ENCODE measurements at regions not wholly inside any gene's neighbourhood (a gene's known extent, or its start where the extent isn't known, plus 50 kb on each side); places are given as distances from the start of the nearest gene placed in this dataset.

DNA sequence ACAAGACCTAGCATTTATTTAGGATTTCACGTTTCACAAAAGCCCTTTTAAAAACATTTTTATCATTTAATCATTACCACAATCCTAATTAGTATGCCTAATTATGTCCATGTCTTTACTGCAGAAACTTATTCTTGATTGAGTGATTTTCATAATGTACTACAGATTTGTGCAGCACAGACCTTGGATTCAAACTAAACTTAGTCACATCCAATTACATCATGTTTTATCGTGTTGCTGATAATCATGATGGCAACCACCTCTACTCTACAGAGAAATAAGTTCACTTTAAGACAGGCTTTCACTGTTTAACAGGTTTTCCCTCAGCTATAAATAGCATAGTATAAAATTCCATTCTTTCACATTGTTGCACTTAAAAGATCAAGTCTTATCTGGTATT, 240.9 kb upstream of the RFC3 start:
- H3K9me3 ChIP-seq (replicated peaks) = no peaks in the 10 kb centered on the region
- no peak for DNase-seq
- H3K4me3 ChIP-seq = no peak overlapping the region
- no peak overlapping the region for H3K27ac ChIP-seq (replicated peaks)
- no peaks in the 10 kb centered on the region for H3K36me3 ChIP-seq
- intact Hi-C loops (cut with micrococcal nuclease) = no loop called here
- H3K4me1 ChIP-seq = peaks cover 13% of the 10 kb centered on the region
- no peaks in the 10 kb centered on the region for H3K27me3 ChIP-seq (ENCODE audit: low read depth)
- TF ChIP-seq, protein P1, sequence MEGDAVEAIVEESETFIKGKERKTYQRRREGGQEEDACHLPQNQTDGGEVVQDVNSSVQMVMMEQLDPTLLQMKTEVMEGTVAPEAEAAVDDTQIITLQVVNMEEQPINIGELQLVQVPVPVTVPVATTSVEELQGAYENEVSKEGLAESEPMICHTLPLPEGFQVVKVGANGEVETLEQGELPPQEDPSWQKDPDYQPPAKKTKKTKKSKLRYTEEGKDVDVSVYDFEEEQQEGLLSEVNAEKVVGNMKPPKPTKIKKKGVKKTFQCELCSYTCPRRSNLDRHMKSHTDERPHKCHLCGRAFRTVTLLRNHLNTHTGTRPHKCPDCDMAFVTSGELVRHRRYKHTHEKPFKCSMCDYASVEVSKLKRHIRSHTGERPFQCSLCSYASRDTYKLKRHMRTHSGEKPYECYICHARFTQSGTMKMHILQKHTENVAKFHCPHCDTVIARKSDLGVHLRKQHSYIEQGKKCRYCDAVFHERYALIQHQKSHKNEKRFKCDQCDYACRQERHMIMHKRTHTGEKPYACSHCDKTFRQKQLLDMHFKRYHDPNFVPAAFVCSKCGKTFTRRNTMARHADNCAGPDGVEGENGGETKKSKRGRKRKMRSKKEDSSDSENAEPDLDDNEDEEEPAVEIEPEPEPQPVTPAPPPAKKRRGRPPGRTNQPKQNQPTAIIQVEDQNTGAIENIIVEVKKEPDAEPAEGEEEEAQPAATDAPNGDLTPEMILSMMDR (IDR thresholded peaks at IDR 0.05; ENCODE audit: borderline replicate concordance) = no peak

DNA sequence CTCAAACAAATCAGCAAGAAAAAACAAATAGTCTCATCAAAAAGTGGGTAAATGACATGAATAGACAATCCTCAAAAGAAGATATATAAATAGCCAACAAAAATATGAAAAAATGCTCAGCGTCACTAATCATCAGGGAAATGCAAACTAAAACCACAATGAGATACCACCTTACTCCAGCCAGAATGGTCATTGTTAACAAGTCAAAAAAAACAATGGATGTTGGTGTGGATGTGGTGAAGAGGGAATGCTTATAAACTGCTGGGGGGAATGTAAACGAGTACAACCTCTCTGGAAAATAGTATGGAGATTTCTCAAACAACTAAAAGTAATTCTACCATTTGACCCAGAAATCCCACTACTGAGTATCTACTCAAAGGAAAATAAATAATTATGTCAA, 239.2 kb upstream of the RFC3 start:
- no peaks in the 10 kb centered on the region for H3K9me3 ChIP-seq (replicated peaks)
- TF ChIP-seq, protein P1 (IDR thresholded peaks at IDR 0.05; ENCODE audit: borderline replicate concordance) = no peak
- no peaks in the 10 kb centered on the region for H3K27me3 ChIP-seq (ENCODE audit: low read depth)
- H3K4me1 ChIP-seq = peaks cover 13% of the 10 kb centered on the region
- H3K4me3 ChIP-seq = no peak overlapping the region
- intact Hi-C loops (cut with micrococcal nuclease) = no loop called here
- H3K36me3 ChIP-seq = no peaks in the 10 kb centered on the region
- no peak for DNase-seq
- H3K27ac ChIP-seq (replicated peaks) = no peak overlapping the region

DNA sequence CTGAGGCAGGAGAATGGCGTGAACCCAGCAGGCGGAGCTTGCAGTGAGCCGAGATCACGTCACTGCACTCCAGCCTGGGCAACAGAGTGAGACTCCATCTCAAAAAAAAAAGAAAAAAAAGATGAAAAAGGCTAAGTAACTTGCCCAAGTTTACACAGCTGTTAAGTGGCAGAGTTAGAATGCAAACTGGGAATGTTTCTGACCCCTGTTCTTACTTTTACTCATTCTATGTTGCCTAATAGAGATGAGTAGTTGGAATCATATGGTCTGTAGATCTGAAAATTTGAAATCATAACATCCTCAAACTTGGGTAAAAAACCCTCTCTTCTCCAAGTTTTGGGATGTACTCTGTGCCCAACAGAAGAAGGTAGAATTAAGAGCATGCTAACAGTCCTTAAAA, 235.8 kb upstream of the RFC3 start:
- no peak for DNase-seq
- intact Hi-C loops (cut with micrococcal nuclease) = no loop called here
- Histone ChIP-seq H3K36me3 (no peaks in the 10 kb centered on the region), H3K27me3 (ENCODE audit: low read depth) (no peaks in the 10 kb centered on the region), H3K9me3 (replicated peaks) (no peaks in the 10 kb centered on the region), H3K4me3 (no peak overlapping the region), H3K4me1 (peaks cover 5% of the 10 kb centered on the region), H3K27ac (replicated peaks) (no peak overlapping the region)
- TF ChIP-seq, protein P1 (IDR thresholded peaks at IDR 0.05; ENCODE audit: borderline replicate concordance) = no peak

DNA sequence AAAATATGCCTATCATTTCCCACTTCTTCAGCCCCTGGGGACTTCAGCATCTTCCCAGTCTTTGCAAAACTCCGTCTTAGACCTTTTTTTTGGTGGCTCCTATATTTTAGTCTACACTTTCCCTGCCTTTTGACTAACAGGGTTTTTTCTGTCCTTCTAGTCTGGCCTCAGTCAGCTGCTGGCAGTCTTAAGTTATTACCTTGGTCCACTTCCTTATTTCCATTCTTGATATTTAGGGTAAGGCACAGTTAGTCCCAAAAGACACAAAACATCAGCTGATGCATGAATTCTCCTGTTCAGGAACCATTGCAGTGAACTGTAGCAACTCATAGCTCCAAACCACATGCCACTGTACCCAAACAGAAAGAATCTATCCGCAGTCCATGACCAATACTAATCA, 234.6 kb upstream of the RFC3 start:
- H3K27ac ChIP-seq (replicated peaks) = no peak overlapping the region
- TF ChIP-seq, protein P1 (IDR thresholded peaks at IDR 0.05; ENCODE audit: borderline replicate concordance) = no peak

DNA sequence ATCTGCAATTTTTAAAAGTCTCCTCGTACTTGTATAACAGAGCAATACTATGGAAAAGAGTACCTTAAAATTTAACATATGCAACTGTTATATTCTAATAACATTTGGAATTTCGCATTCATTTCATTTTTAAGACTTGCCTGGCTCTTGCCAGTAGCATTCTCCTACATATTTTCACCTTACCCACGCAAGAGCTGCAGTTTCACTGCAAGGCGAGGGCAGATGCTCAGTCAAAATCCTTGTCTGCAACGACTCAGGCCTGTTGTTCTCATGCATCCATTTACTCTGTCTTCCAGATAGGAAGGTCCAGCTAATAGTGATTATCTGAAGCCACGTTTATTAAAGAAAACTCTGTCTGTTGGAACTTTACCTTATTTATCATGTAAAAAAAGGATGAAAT, 227.0 kb upstream of the RFC3 start:
- intact Hi-C loops (cut with micrococcal nuclease) = no loop called here
- no peak overlapping the region for H3K4me3 ChIP-seq
- no peak for DNase-seq
- H3K27me3 ChIP-seq (ENCODE audit: low read depth) = no peaks in the 10 kb centered on the region
- TF ChIP-seq, protein P1 (IDR thresholded peaks at IDR 0.05; ENCODE audit: borderline replicate concordance) = no peak
- no peaks in the 10 kb centered on the region for H3K9me3 ChIP-seq (replicated peaks)
- no peaks in the 10 kb centered on the region for H3K36me3 ChIP-seq
- no peak overlapping the region for H3K27ac ChIP-seq (replicated peaks)
- H3K4me1 ChIP-seq = no peaks in the 10 kb centered on the region

More for the DNA sequence above, 234.6 kb upstream of the RFC3 start:
- H3K9me3 ChIP-seq (replicated peaks) = no peaks in the 10 kb centered on the region
- no peaks in the 10 kb centered on the region for H3K4me1 ChIP-seq
- no peak overlapping the region for H3K4me3 ChIP-seq
- H3K36me3 ChIP-seq = no peaks in the 10 kb centered on the region
- intact Hi-C loops (cut with micrococcal nuclease) = no loop called here
- no peak for DNase-seq
- H3K27me3 ChIP-seq (ENCODE audit: low read depth) = no peaks in the 10 kb centered on the region

DNA sequence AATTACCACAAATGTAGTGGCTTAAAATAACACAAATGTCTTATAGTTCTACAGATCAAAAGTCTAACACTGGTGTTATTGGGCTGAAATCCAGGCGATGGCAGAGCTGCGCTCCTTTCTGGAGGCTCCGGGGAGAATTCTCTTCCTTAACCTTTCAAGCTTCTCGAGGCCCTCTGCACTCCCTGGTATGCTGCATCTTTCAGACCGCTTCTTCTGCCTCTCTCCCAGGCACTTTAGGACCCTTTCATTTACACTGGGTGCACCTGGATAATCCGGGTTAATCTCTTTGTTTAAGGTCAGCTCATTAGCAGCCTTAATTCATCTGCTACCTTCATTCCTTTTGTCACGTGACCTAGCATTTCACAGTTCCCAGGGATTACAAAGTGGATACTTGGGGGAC, 211.3 kb upstream of the RFC3 start:
- H3K27me3 ChIP-seq (ENCODE audit: low read depth) = no peaks in the 10 kb centered on the region
- no peak overlapping the region for H3K4me3 ChIP-seq
- H3K36me3 ChIP-seq = peaks cover 5% of the 10 kb centered on the region
- H3K4me1 ChIP-seq = peaks cover 22% of the 10 kb centered on the region
- DNase-seq = no peak
- no peak overlapping the region for H3K27ac ChIP-seq (replicated peaks)
- TF ChIP-seq, protein P1 (IDR thresholded peaks at IDR 0.05; ENCODE audit: borderline replicate concordance) = no peak
- intact Hi-C loops (cut with micrococcal nuclease) = no loop called here
- H3K9me3 ChIP-seq (replicated peaks) = peaks cover 10% of the 10 kb centered on the region
